Astrocyte of the spinal cord (primary cell): ENCODE measurements at regions not wholly inside any gene's neighbourhood (a gene's known extent, or its start where the extent isn't known, plus 50 kb on each side); places are given as distances from the start of the nearest gene placed in this dataset.

Experiments used
- DNase-seq: peaks from one replicate; pipeline ENCODE4 v3.0.0; 2011; ENCODE audit warnings: low read depth, low spot score
- H3K4me3 ChIP-seq: 2 replicates; pipeline ENCODE4 v1.5.1; 2011; ENCODE audit warnings: low read depth, mild to moderate bottlenecking, low read length, moderate library complexity
- CTCF ChIP-seq: IDR thresholded peaks from 2 replicates; pipeline ENCODE4 v1.5.1; 2012; ENCODE audit warnings: low read depth, mild to moderate bottlenecking, low read length, inconsistent platforms
- in situ Hi-C: cut with HindIII; loops from 2 replicates; pipeline ENCODE4 v1.10.0; 2017; ENCODE audit warnings: low sequenced_read_pairs

DNA sequence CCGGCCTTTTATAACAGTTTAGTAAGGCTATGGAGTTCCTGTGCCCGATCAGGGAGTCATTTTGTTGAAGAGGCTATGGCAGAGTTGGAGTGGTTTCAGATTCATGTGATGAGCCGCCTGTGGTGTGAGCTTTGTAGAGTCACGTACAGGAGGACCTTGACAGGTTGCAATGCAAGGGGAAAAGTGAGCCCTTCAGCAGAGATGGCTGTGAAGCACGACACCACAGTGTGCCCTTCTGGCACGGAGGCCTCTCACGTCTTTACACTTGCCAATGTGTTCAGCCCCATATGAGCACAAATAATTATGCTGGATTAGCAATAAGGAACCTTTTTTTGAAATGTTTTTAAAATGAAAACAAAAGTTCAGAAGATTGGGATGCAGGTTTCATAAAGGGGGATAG, 499.8 kb downstream of the LIG4 start:
- DNase-seq = no peak
- in situ Hi-C loops = no loop called here
- no peak overlapping the region for H3K4me3 ChIP-seq
- no peak for TF ChIP-seq CTCF

DNA sequence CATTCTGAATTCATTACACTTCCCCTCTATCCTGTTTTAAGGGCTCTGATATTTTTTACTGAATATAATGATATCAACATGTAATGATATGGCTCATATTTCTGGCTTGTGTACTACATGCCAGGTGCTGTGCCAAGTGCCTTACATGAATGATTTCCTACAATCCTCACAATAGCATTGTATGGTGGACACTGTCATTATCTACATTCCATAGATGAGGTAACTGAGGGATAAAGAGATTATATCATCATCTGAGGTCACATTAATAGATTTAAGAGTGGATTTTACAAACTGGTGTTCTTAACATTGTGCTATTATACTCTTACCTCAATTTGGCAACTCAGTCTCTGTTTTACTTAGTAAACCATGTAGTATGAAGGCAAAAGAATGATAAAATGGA, 502.0 kb downstream of the LIG4 start:
- in situ Hi-C loops = no loop called here
- DNase-seq = no peak
- no peak overlapping the region for H3K4me3 ChIP-seq
- no peak for TF ChIP-seq CTCF

DNA sequence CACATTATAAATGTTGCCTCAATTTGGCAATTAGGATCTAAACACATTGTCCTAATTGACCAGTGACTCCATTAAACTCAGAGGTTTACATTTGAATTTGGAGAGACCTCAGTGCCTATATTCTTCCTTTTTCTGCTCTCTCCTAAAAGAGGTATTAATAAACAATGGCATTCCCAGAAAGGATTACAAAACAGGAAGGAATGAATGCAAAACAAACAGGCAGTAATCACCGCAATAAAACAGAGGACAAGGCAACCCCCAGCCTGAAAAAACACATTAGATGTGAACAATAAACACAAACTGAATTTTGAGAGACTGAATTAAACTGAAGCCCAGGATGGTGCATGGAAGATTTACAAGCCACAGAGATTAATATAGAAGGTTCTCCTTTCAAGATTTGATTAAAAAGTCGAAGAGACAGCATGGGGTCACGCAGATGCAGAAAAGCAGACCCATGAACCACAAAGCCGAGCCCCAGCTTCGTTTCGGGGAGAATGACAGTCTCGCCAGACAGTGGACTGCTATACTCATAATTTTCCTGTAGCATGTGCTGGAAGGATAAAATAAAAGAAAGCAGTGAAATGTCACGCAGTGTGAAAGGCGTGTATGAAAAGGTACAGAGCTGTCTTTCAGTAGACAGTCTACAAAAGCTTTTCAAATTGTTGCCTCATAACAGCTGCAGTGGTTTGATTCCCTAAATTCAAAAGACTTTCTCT, 503.0 kb downstream of the LIG4 start:
- DNase-seq = no peak
- in situ Hi-C loops = no loop called here
- no peak overlapping the region for H3K4me3 ChIP-seq
- TF ChIP-seq CTCF = no peak

DNA sequence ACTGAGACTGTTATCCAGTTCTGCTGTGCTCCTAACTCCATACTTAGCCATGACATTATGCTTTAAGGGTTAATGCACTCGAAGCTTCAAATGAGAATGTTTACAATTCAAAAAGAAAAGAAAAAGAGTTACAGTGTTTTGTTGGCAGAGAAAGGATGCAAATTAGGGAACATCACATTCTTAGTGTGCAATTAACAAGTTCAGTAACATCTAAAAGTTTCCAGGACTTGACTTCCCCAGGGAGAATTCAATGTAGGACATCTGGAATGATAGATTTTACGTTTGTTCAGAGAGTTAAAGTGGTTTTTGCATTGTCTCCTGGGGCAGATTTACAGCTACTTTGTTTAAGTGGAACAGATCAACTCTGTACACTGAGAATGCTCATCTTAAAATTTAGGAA, 525.2 kb downstream of the LIG4 start:
- DNase-seq = no peak
- TF ChIP-seq CTCF = no peak
- no peak overlapping the region for H3K4me3 ChIP-seq
- in situ Hi-C loops = no loop called here

GRCh38 chr13:107685876-107686275, 529.5 kb downstream of the LIG4 start:
- no peak for TF ChIP-seq CTCF
- H3K4me3 ChIP-seq = no peak overlapping the region
- in situ Hi-C loops = no loop called here
- DNase-seq = no peak

GRCh38 chr13:107681600-107681999, 533.7 kb downstream of the LIG4 start:
- no peak for DNase-seq
- H3K4me3 ChIP-seq = no peak overlapping the region
- in situ Hi-C loops = no loop called here
- TF ChIP-seq CTCF = no peak
